ENCODE measurements at regions not wholly inside any gene's neighbourhood (a gene's known extent, or its start where the extent isn't known, plus 50 kb on each side); places are given as distances from the start of the nearest gene placed in this dataset.

- no peak for DNase-seq
Observed at GRCh38 chr2:120979921-120980320, 244.3 kb downstream of the GLI2 start.

- DNase-seq, result no peak
Observed at GRCh38 chr2:120981443-120981842, 245.8 kb downstream of the GLI2 start.

- no peak for DNase-seq
Observed at GRCh38 chr2:120982598-120982997, 246.9 kb downstream of the GLI2 start.

- DNase-seq, result no peak
Observed at GRCh38 chr2:120983344-120983743, 247.7 kb downstream of the GLI2 start.

GRCh38 chr2:120984046-120984445 is 248.4 kb downstream of the GLI2 start:
- DNase-seq, result no peak

GRCh38 chr2:120984452-120985173 is 248.9 kb downstream of the GLI2 start:
- no peak for DNase-seq

GRCh38 chr2:120985174-120985996 is 249.7 kb downstream of the GLI2 start:
- DNase-seq, result no peak

GRCh38 chr2:120985997-120986651 is 250.5 kb downstream of the GLI2 start:
- DNase-seq, result no peak

- no peak for DNase-seq
Observed at GRCh38 chr2:120986898-120987650, 251.4 kb downstream of the GLI2 start.

GRCh38 chr2:120988051-120988699 is 252.5 kb downstream of the GLI2 start:
- no peak for DNase-seq

- no peak for DNase-seq
Observed at GRCh38 chr2:120988700-120989511, 253.2 kb downstream of the GLI2 start.

GRCh38 chr2:120989512-120990441 is 254.1 kb downstream of the GLI2 start:
- no peak for DNase-seq

GRCh38 chr2:120990451-120990871 is 254.8 kb downstream of the GLI2 start:
- DNase-seq, result no peak

GRCh38 chr2:120991441-120991840 is 255.8 kb downstream of the GLI2 start:
- peak; percentile 1 to 33 for DNase-seq

- no peak for DNase-seq
Observed at GRCh38 chr2:120992791-120993555, 257.3 kb downstream of the GLI2 start.

- DNase-seq, result no peak
Observed at GRCh38 chr2:120993661-120994060, 258.0 kb downstream of the GLI2 start.

GRCh38 chr2:120994301-120994995 is 258.8 kb downstream of the GLI2 start:
- DNase-seq, result no peak

- DNase-seq, result no peak
Observed at GRCh38 chr2:120995152-120995551, 259.5 kb downstream of the GLI2 start.

GRCh38 chr2:120995656-120996190 is 260.1 kb downstream of the GLI2 start:
- DNase-seq, result no peak
